Spleen (tissue), 11 donors: ENCODE measurements at regions not wholly inside any gene's neighbourhood (a gene's known extent, or its start where the extent isn't known, plus 50 kb on each side); places are given as distances from the start of the nearest gene placed in this dataset.
"Not testable (repeated sequence)": the region's sequence is repeated elsewhere in the genome, so short reads cannot be mapped to it uniquely, and the experiment has no call there.

Experiments
- DNase-seq: peaks from one replicate; pipeline ENCODE4 v3.0.0-alpha.2; 2020
- H3K27ac ChIP-seq, 8 donors: fragments of 200-600 bp; sonication (generic) in 7 of 8; 1 replicate in 4 of 8; 2 replicates in 4 of 8; pipeline versions ENCODE4 v1.5.0 to v1.8.0; 2016 to 2021; ENCODE audit warnings: inconsistent platforms in 4 of 8, mild to moderate bottlenecking in 4 of 8, moderate library complexity in 1 of 8
- H3K27me3 ChIP-seq, 7 donors: fragments of 200-600 bp; sonication (generic) in 6 of 7; replicated peaks in 1 of 7; 1 replicate in 4 of 7; 2 replicates in 3 of 7; pipeline versions ENCODE4 v1.5.0 to v1.8.0; 2016 to 2021; ENCODE audit warnings: inconsistent platforms in 3 of 7, mild to moderate bottlenecking in 1 of 7
- H3K36me3 ChIP-seq, 6 donors: fragments of 200-600 bp; sonication (generic) in 5 of 6; 1 replicate in 4 of 6; 2 replicates in 2 of 6; pipeline versions ENCODE4 v1.5.0 to v1.8.0; 2016 to 2021; ENCODE audit warnings: inconsistent platforms in 2 of 6
- H3K4me1 ChIP-seq, 6 donors: fragments of 200-600 bp; sonication (generic) in 5 of 6; 1 replicate in 3 of 6; 2 replicates in 3 of 6; pipeline versions ENCODE4 v1.5.0 to v1.8.0; 2016 to 2021; ENCODE audit warnings: inconsistent platforms in 3 of 6
- H3K4me3 ChIP-seq, 8 donors: fragments of 200-600 bp; sonication (generic) in 7 of 8; 1 replicate in 4 of 8; 2 replicates in 4 of 8; pipeline versions ENCODE4 v1.5.0 to v1.8.0; 2016 to 2021; ENCODE audit warnings: inconsistent platforms in 4 of 8, mild to moderate bottlenecking in 4 of 8, moderate library complexity in 2 of 8
- H3K9me3 ChIP-seq, 8 donors: fragments of 200-600 bp; sonication (generic) in 7 of 8; 1 replicate in 4 of 8; 2 replicates in 4 of 8; pipeline versions ENCODE4 v1.5.0 to v1.8.0; 2016 to 2021; ENCODE audit warnings: inconsistent platforms in 4 of 8
- POLR2A ChIP-seq, 3 donors: fragments of 450-650 bp; IDR thresholded peaks; one replicate each; pipeline ENCODE4 v1.5.1; 2017; ENCODE audit warnings: antibody characterized with exemption in 3 of 3, mild to moderate bottlenecking in 1 of 3
- POLR2AphosphoS5 ChIP-seq, 3 donors: sonication (generic); formaldehyde crosslinking; IDR thresholded peaks; one replicate each; pipeline ENCODE4 v1.5.1; 2017; ENCODE audit warnings: antibody characterized with exemption in 3 of 3
- WGBS, 5 donors: extraction: QIAGEN DNeasy Blood & Tissue Kit in 3 of 5; methylation state at CpG; one replicate each; pipeline versions ENCODE4 v1.1.5 to v1.1.7; 2013 to 2018; 5-methylcytosine and 5-hydroxymethylcytosine counted together
- intact Hi-C: fragments of 100-400 bp; cut with DNase I; formaldehyde crosslinking; loops from one replicate; pipeline ENCODE4 v1.15.0; 2023; ENCODE audit warnings: low total_unique reads
- TF ChIP-seq, protein P1 (sequence below), 11 experiments: fragments of 200-600 bp in 7 of 11; fragments of 450-650 bp in 4 of 11; sonication (generic) in 4 of 11; IDR thresholded peaks in 8 of 11; conservative IDR thresholded peaks in 3 of 11; 1 replicate in 7 of 11; 2 replicates in 4 of 11; pipeline versions ENCODE4 v1.4.0 to v1.8.0; 2016 to 2021; ENCODE audit warnings: antibody characterized with exemption in 11 of 11, inconsistent platforms in 4 of 11, mild to moderate bottlenecking in 1 of 11
- donor health status: healthy with polysubstance abuse.
- donor health status: DM: no; HTN: no; CAD: no; lungs with moderate emphysema.
- donor health status: DM: no; HTN: no; CAD: no.
- donor health status: Bipolar disorder and iron deficiency.
- donor health status: healthy.
- donor health status: DM: no; HTN: no; CAD: no.
- donor health status: DM: yes; HTN: yes; CAD: no.

DNA sequence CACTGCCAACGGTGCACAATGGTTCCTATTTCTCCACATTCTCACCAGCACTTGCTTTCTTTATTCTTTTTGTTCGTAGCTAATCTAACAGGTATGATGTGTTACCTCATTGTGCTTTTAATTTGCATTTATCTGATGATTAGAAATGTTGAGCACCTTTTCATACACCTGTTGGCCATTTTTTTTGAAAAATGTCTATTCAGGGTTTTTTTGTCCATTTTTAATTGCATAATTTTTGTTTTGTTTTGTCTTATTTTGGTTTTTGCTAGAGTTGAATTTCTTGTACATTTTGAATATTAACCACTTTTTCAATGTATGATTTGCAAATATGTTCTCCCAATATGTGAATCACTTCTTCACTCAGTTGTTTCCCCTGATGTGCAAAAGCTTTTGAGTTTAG lies 150.6 kb downstream of the TENT5A start:
- H3K4me1 ChIP-seq: no peaks in the 10 kb centered on the region
- no peak for TF ChIP-seq POLR2AphosphoS5 (IDR thresholded peaks at IDR 0.05)
- TF ChIP-seq, protein P1, sequence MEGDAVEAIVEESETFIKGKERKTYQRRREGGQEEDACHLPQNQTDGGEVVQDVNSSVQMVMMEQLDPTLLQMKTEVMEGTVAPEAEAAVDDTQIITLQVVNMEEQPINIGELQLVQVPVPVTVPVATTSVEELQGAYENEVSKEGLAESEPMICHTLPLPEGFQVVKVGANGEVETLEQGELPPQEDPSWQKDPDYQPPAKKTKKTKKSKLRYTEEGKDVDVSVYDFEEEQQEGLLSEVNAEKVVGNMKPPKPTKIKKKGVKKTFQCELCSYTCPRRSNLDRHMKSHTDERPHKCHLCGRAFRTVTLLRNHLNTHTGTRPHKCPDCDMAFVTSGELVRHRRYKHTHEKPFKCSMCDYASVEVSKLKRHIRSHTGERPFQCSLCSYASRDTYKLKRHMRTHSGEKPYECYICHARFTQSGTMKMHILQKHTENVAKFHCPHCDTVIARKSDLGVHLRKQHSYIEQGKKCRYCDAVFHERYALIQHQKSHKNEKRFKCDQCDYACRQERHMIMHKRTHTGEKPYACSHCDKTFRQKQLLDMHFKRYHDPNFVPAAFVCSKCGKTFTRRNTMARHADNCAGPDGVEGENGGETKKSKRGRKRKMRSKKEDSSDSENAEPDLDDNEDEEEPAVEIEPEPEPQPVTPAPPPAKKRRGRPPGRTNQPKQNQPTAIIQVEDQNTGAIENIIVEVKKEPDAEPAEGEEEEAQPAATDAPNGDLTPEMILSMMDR (IDR thresholded peaks at IDR 0.05 in 8 of 11, conservative IDR thresholded peaks at IDR 0.05 in 3 of 11): no peak
- TF ChIP-seq POLR2A (IDR thresholded peaks at IDR 0.05): no peak
- H3K27ac ChIP-seq: no peak overlapping the region
- no peaks in the 10 kb centered on the region for H3K27me3 ChIP-seq
- intact Hi-C loops: no loop called here
- WGBS, 5 donors: 81 to 90% (median 87%) methylated on average over 2 of the region's 2 CpGs
- H3K36me3 ChIP-seq: no peaks in the 10 kb centered on the region
- DNase-seq: no peak
- peaks cover 0 to 9% (median 0%) of the 10 kb centered on the region in 8 donors for H3K9me3 ChIP-seq
- no peak overlapping the region for H3K4me3 ChIP-seq

DNA sequence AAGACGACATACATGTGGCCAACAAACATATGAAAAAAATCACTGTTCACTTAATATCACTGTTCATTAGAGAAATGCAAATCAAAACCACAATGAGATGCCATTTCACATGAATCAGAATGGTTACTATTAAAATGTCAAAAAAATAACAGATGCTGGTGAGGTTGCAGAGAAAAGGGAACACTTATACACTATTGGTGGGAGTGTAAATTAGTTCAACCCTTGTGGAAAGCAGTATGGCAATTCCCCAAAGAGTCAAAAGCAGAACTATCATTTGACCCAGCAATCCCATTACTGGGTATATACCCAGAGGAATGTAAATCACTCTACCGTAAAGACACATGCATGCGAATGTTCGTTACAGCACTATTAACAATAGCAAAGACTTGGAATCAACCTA lies 152.0 kb downstream of the TENT5A start:
- DNase-seq, H3K4me3 ChIP-seq, H3K4me1 ChIP-seq, H3K9me3 ChIP-seq, intact Hi-C loops, H3K36me3 ChIP-seq, H3K27ac ChIP-seq, H3K27me3 ChIP-seq: not testable (repeated sequence)
- WGBS, 5 donors: 66 to 85% (median 80%) methylated on average over 4 of the region's 4 CpGs

DNA sequence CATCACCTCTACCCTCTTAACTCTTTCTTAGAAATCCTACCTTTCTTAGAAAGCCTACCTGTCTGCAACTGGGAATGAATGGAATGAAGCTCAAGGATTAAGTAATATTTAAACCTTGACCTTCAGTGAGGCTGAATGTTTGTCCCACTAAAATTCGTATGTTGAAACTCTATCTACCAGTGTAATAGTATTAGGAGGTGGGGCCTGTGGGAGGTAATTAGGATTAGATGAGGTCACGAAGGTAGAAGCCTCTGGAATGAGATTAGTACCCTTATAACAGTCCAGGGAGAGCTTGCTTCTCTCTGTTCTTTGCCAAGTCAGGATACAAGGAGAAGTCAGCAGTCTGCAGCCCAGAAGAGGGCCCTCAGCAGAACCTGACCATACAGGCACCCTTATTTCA lies 158.0 kb downstream of the TENT5A start:
- DNase-seq: no peak
- TF ChIP-seq, protein P1 (IDR thresholded peaks at IDR 0.05 in 8 of 11, conservative IDR thresholded peaks at IDR 0.05 in 3 of 11): no peak
- TF ChIP-seq POLR2AphosphoS5 (IDR thresholded peaks at IDR 0.05) (no peak), POLR2A (IDR thresholded peaks at IDR 0.05) (no peak)
- no peaks in the 10 kb centered on the region for H3K4me1 ChIP-seq
- intact Hi-C loops: no loop called here
- no peak overlapping the region for H3K4me3 ChIP-seq
- no peak overlapping the region for H3K27ac ChIP-seq
- no peaks in the 10 kb centered on the region for H3K36me3 ChIP-seq
- H3K9me3 ChIP-seq: no peaks in the 10 kb centered on the region
- WGBS, 5 donors: 60 to 72% (median 68%) methylated on average over 2 of the region's 2 CpGs
- H3K27me3 ChIP-seq: no peaks in the 10 kb centered on the region

DNA sequence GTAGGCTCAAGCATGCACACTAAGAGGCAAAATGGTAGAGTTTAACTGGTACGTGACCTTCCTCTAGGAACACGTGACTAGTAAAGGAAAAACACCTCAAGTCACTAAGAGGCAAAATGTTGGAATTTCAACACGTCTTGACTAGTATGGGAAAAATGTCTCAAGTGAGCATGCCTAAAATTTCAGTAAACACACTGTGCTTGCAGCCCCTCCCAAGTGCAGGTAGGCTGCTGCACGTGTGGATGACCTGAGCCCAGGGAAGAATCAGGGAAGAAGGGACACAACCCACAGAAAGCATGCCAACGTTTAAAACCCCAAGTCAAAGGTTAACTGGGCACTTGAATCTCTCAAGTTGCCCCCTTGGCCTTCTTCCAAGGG lies 162.2 kb downstream of the TENT5A start:
- DNase-seq: no peak
- WGBS, 5 donors: 60 to 72% (median 68%) methylated on average over 5 of the region's 5 CpGs
- TF ChIP-seq, protein P1 (IDR thresholded peaks at IDR 0.05 in 8 of 11, conservative IDR thresholded peaks at IDR 0.05 in 3 of 11): no peak
- TF ChIP-seq POLR2A (IDR thresholded peaks at IDR 0.05) (no peak), POLR2AphosphoS5 (IDR thresholded peaks at IDR 0.05) (no peak)

More for the DNA sequence above, 162.2 kb downstream of the TENT5A start:
- no peaks in the 10 kb centered on the region for H3K27me3 ChIP-seq
- H3K9me3 ChIP-seq: no peaks in the 10 kb centered on the region
- H3K36me3 ChIP-seq: no peaks in the 10 kb centered on the region
- intact Hi-C loops: no loop called here
- no peak overlapping the region for H3K27ac ChIP-seq
- H3K4me1 ChIP-seq: no peaks in the 10 kb centered on the region
- no peak overlapping the region for H3K4me3 ChIP-seq
